CD4-positive, alpha-beta T cell treated with Interferon gamma for 1 hour (primary cell): ENCODE measurements at regions not wholly inside any gene's neighbourhood (a gene's known extent, or its start where the extent isn't known, plus 50 kb on each side); places are given as distances from the start of the nearest gene placed in this dataset.
A peak's percentile ranks its signal among the peaks of the same experiment; 100 is the strongest.

Experiments
- DNase-seq: peaks from one replicate; pipeline ENCODE4 v3.0.0-alpha.2; 2020

DNA sequence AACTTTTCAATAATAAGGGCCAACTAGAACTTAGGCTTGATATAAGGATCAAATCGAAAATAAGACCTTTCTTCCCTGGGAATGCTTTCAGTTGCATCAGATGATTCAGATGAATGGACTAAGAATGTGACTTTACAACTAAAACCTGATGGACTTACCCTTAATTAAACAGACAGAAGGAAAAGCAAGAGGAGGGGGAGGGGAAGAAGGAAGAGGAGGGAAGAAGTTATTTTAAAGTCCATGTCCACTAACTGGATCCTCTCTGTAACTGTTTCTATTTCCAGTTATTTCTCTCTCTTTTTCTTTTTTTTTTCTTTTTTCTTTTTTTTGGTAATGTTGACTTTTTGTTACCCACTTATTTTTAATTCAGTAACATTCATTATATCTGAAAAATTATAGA, 486.0 kb downstream of the MAFB start:
- no peak for DNase-seq

- DNase-seq = no peak
Measured at GRCh38 chr20:40197691-40198090, 491.3 kb downstream of the MAFB start.

GRCh38 chr20:40196846-40197436, 492.1 kb downstream of the MAFB start:
- DNase-seq = no peak

DNA sequence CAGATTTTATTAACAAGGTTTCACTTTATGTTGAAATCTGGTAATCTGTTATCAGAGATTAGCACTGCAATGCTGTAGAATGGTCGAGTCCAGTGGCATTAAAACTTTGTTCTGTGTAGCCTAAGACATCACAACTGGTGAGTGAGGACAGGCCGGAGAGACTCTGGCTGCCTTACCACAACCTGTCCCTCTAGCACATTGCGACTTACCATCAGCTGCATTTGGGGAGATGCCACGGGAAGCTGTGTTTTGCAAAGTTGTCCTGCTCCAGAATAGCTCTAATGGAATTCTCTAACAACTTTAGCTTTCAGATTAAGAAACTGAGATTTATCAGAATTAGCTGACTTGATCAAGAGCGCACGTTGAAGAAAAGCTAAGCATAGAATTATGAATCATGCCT, 493.3 kb downstream of the MAFB start:
- no peak for DNase-seq

DNA sequence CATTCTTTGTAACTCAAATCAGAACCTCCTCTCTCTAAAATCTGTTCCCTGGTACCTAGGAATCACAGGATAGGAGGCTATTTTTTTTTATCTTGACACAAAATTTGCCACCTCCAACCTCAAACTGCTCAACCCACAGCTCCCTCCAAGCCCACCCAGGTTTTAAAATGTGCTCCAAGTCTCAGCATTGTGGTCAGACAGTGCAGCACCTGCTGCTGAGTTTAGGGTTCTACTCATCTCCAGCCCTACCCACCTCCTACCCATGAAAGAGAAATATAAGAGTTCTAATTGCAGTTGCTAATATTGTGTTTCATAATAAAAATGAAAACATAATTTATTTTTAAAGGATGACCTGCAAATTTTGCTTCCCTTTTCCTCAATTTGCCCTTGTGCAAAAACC, 496.5 kb downstream of the MAFB start:
- DNase-seq = no peak

DNA sequence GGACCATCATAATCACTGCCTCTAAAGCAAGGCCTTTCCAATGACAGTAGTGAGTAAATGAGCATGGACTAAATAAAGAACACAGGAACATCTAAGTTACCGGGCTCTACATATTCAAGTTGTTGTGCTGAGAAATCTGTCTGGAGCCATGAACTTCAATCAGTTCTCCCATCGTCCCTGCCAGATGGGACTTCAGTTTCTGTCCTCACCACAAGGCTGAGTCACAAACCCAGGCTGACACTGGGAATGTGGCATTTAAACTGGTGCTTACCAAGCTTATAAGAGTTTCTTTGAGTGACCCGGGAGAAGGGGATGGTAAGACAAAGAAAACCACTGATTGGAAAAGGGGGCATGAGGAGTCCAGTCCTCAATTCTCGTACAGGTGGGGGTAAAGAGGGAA, 497.0 kb downstream of the MAFB start:
- no peak for DNase-seq

DNA sequence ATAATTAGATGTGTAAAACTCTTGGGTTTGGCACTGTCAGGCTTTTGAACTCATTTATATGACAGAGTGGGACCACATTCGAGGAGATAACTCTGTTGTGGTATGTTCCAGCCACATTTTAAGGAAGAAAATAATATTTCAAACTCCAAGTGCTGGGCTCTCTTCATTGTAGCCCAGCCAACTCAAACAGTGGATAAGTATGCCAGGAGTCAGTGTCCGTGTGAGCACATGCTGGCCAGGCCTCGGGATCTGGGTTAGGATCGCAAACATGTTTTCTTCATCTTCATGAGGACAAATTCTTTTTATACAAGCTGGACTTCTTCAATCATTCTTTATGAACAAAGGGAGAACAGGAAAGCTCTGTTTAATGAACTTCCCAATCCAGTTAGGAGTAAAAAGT, 497.5 kb downstream of the MAFB start:
- no peak for DNase-seq

DNA sequence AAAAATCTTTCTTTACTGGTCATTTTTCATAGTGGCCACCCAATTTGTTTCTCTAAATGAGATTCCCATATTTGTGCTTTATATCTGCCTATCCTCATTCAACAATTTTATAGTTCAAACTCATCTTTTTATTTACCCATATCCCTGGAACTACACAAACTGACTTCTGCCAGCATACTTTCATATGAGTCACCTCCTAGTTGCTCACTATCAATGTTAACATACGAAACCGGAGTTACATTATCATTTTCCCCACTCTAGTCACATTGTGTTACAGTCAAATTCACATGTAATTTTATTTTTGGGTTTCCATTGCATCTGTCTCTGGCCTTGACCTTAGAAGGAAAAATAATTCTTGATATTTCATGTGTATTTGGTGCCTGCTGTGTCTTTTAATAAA, 499.4 kb downstream of the MAFB start:
- DNase-seq = no peak

DNA sequence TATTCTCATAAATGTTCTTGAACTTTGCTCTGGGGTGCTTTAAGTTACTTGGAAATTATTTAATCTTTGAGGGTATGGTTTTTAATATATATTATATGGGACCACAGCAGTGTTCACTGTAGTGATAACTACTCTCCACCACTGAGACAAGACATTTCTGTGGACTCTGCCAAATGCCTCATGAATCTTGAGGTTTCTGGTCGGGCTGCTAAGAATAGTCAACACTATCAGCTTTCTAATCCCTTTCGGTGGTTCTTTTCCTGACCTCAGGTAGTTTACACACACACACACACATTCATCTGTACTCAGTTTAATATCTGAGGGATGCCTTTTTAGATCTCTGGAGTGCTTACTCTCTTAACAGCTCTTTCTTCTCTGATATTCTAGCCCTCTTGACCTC, 500.7 kb downstream of the MAFB start:
- no peak for DNase-seq

DNA sequence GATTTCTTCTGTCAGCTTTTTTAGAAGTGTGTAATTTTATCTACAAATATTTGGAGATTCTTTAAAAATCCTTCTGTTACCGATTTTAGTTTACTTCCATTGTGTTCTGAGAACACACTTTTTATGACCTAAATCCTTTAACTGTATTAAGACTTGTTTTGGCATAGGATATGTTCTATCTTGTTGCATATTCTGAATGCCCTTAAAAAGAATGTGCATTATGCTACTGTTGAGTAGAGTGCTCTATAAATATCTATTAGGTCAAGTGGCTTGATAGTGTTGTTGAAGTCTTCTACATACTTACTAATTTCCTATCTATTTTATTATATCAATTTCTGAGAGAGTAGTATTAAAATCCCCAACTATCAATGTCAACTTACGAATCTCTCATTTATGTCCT, 502.2 kb downstream of the MAFB start:
- no peak for DNase-seq

GRCh38 chr20:40181676-40182075, 507.4 kb downstream of the MAFB start:
- no peak for DNase-seq

GRCh38 chr20:40176098-40176841, 512.8 kb downstream of the MAFB start:
- no peak for DNase-seq

- no peak for DNase-seq
Measured at GRCh38 chr20:40175296-40175695, 513.7 kb downstream of the MAFB start.

- no peak for DNase-seq
Measured at GRCh38 chr20:40173872-40174271, 515.2 kb downstream of the MAFB start.

DNA sequence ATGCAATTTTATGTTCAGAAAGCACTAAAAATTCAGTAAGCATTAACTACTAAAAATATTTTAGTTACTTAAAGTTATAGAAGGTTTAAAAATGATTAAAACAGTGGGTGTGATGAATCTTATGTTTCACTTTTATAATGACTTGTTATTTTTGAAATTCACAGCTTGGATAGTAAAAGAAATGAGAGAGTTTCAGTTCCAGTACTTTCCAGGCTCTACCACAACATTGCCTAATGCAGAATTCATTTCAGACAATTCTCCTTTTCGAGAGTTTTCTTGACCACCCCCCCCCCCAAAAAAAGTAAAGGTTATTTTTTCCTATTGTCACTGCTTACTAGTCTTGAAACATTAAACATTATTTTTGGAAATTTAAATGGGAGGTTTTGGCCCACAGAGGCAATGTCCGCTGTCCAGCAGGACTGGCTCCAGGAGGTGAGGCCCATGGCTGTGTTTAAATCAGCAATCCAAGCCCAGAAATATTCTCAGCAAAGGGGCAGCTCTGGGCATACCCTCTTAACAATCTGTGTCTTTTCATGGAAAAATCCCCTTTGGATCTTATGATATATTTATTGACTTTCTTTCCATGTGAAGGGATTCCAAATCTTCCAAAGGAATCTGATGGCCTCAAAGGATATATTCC, 519.9 kb downstream of the MAFB start:
- no peak for DNase-seq

GRCh38 chr20:40161391-40161790, 527.6 kb downstream of the MAFB start:
- DNase-seq = no peak

DNA sequence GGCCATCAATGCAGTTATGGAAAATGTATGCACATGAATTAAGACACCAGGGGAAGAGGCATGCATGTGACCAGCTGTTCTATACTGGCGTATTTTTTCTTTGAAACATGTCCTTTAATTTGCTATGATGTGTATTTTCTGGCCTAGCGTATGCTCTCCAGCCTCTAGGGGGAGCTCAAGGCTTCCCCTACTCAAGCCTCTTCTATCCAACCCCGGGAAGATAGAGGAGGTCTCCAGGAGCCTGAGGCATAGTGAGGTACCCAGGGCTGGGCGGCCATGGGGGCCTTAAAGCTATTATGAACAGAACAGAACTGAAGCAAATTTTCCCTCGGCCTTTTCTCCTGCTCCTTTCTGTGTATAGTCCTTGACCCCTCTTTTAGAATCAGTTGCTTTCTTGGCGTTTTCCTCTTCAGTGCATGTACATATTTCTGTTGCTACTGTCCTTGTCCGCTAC, 528.9 kb downstream of the MAFB start:
- peak; percentile 4 for DNase-seq

DNA sequence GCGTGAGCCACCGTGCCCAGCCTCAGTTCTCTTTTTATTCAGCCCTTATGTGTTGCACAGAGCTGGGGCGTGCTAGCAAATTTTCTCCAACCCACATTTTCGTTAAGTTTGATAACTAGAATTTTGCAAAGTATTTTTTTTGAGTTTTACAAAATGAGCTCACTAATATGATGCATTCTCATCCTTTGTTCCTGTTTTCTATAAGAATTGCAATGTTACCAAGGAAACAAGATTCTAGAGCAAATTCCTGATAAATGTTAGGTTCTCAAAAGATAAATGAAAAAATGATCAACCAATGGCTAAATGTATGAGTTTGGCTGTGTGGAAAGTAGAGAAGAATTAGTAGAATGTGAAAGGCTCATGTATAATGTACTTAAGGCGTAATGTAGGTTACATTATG, 529.8 kb downstream of the MAFB start:
- no peak for DNase-seq

GRCh38 chr20:40156600-40157317, 532.3 kb downstream of the MAFB start:
- DNase-seq = no peak

DNA sequence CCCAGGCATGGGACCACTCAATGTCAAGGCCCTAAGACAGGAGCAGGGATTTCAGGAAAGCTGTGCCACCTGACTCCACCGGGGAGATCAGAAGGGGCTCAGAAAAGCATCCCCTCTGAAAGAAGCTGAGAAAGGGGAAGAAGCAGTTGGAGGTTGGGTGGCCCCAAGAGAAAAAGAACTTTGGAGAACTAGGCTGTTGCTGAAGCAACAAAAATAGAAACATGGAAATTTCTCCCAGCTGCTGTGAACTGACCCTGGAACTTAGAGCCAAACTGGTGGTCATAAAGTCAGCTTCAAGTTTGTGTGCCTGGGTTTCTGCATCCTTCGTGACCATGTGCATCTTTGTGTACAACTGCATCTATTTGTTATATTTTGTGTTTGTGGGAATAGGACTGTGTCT, 534.5 kb downstream of the MAFB start:
- no peak for DNase-seq

DNA sequence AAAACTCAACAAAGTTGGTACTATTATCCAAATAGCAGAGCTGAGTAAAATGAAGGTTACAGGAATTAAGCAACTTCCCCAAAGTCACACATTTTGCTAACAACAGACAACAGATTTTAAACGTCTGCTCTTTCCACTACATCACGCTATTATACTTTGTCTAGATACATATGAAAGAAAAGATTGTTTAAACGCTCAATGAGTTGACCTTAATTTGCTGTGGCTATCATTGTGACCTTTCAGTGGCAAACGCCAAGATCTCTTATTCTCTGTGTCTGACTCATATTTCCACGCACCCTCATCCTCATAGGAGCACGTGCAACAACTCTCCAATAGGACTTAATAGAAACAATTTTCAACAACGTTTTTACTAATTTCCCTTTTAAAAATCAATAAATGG, 540.1 kb downstream of the MAFB start:
- DNase-seq = no peak

DNA sequence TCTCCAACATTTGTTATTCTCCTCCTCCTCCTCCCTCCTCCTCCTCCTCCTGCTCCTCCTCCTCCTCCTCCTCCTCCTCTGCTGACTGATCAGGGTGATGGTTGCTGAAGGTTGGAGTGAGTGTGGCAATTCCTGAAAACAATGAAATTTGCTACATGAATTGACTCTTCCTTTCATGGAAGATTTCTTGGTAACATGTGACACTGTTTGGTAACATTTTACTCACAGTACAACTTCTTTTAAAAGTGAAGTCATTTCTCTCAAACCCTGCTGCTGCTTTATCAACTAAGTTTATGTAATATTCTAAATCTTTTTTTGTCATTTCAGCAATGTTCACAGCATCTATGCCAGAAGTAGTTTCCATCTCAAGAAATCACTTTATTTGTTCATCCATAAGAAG, 543.0 kb downstream of the MAFB start:
- DNase-seq = no peak

DNA sequence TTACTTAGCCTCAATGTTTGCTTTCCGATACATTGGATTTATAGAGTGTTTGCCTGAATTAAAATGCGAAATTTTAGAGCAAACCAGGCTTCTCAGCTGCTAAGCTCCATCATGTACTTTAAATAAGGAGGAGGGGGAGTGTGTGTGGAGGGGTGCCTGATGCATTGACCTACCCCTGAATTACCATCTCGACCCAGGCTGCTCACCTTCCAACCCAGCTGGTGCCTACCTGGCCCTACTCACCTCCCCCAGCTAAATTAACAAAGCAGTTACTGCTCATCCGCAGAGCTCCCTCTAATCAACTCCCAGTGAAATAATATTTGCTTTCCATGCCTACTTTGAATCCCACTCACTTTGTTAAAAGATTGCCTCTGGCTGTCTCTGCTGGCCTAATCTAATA, 544.5 kb downstream of the MAFB start:
- DNase-seq = no peak

DNA sequence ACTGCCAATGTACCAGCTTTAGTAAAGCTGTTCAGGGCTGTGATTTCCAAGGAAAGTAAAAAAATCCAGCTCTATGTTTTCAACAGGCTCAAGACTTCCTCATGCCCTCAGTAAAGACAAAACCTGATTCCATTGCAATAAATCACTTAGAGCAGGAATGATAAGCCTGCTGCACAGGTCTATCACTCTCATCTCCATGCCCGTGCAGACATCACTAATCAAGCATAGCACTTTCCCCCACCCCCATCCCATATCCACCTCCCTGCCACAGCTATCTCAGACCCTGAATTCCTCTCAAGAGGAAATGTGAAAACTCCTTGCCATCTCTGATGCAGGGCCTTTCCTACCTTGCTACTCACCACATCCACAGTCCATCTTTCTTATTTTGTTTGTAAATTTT, 554.9 kb downstream of the MAFB start:
- no peak for DNase-seq
